ENCODE measurements at regions not wholly inside any gene's neighbourhood (a gene's known extent, or its start where the extent isn't known, plus 50 kb on each side); places are given as distances from the start of the nearest gene placed in this dataset.

GRCh38 chr3:16738451-16738850 is 133.2 kb upstream of the DAZL start:
- no peak overlapping the region for H3K4me3 Mint-ChIP-seq (ENCODE audit: low read depth)
- peaks cover 19% of the 10 kb centered on the region for H3K9me3 Mint-ChIP-seq (ENCODE audit: low read depth)
- H3K36me3 Mint-ChIP-seq (ENCODE audit: insufficient read depth) = no peaks in the 10 kb centered on the region
- H3K4me1 Mint-ChIP-seq (ENCODE audit: low read depth) = no peaks in the 10 kb centered on the region
- H3K27me3 Mint-ChIP-seq = no peaks in the 10 kb centered on the region
- TF ChIP-seq, protein P1, sequence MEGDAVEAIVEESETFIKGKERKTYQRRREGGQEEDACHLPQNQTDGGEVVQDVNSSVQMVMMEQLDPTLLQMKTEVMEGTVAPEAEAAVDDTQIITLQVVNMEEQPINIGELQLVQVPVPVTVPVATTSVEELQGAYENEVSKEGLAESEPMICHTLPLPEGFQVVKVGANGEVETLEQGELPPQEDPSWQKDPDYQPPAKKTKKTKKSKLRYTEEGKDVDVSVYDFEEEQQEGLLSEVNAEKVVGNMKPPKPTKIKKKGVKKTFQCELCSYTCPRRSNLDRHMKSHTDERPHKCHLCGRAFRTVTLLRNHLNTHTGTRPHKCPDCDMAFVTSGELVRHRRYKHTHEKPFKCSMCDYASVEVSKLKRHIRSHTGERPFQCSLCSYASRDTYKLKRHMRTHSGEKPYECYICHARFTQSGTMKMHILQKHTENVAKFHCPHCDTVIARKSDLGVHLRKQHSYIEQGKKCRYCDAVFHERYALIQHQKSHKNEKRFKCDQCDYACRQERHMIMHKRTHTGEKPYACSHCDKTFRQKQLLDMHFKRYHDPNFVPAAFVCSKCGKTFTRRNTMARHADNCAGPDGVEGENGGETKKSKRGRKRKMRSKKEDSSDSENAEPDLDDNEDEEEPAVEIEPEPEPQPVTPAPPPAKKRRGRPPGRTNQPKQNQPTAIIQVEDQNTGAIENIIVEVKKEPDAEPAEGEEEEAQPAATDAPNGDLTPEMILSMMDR (IDR thresholded peaks at IDR 0.05; ENCODE audit: unreplicated experiment) = no peak
- no peak overlapping the region for H3K27ac Mint-ChIP-seq
- DNase-seq (ENCODE audit: low spot score, unreplicated experiment) = no peak

- Mint-ChIP-seq H3K27me3 (no peaks in the 10 kb centered on the region), H3K9me3 (ENCODE audit: low read depth) (peaks cover 12% of the 10 kb centered on the region), H3K4me3 (ENCODE audit: low read depth) (no peak overlapping the region), H3K4me1 (ENCODE audit: low read depth) (no peaks in the 10 kb centered on the region), H3K27ac (no peak overlapping the region), H3K36me3 (ENCODE audit: insufficient read depth) (no peaks in the 10 kb centered on the region)
- no peak for DNase-seq (ENCODE audit: low spot score, unreplicated experiment)
- TF ChIP-seq, protein P1 (IDR thresholded peaks at IDR 0.05; ENCODE audit: unreplicated experiment) = no peak
Measured at GRCh38 chr3:16739541-16740105, 134.4 kb upstream of the DAZL start.

DNA sequence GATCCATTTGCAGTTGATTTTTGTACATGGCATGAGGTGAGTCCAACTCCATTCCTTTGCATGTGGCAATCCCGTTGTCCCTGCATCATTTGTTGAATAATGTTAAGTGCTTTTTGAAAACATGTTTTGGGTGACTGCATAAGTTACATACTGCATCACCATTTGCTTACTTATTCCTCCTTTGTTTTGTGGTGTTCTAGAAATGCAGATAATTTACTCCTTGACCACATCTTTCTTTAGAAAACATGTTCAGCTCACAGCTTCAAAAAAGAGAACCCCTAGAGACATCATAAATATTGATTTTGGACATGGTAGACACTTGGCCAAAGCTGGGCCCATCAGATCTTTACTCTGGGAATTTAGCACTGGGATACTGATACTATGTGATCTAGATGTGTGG is 135.3 kb upstream of the DAZL start:
- Mint-ChIP-seq H3K36me3 (ENCODE audit: insufficient read depth) (no peaks in the 10 kb centered on the region), H3K4me3 (ENCODE audit: low read depth) (no peak overlapping the region), H3K27ac (no peak overlapping the region), H3K27me3 (no peaks in the 10 kb centered on the region), H3K9me3 (ENCODE audit: low read depth) (peaks cover 5% of the 10 kb centered on the region), H3K4me1 (ENCODE audit: low read depth) (no peaks in the 10 kb centered on the region)
- DNase-seq (ENCODE audit: low spot score, unreplicated experiment) = no peak
- TF ChIP-seq, protein P1 (IDR thresholded peaks at IDR 0.05; ENCODE audit: unreplicated experiment) = no peak

GRCh38 chr3:16741103-16741758 is 136.0 kb upstream of the DAZL start:
- Mint-ChIP-seq H3K36me3 (ENCODE audit: insufficient read depth) (no peaks in the 10 kb centered on the region), H3K27ac (no peak overlapping the region), H3K27me3 (no peaks in the 10 kb centered on the region), H3K4me1 (ENCODE audit: low read depth) (no peaks in the 10 kb centered on the region), H3K9me3 (ENCODE audit: low read depth) (peaks cover 5% of the 10 kb centered on the region), H3K4me3 (ENCODE audit: low read depth) (no peak overlapping the region)
- TF ChIP-seq, protein P1 (IDR thresholded peaks at IDR 0.05; ENCODE audit: unreplicated experiment) = no peak
- no peak for DNase-seq (ENCODE audit: low spot score, unreplicated experiment)

GRCh38 chr3:16741890-16742289 is 136.7 kb upstream of the DAZL start:
- no peak overlapping the region for H3K4me3 Mint-ChIP-seq (ENCODE audit: low read depth)
- DNase-seq (ENCODE audit: low spot score, unreplicated experiment) = no peak
- H3K27me3 Mint-ChIP-seq = no peaks in the 10 kb centered on the region
- TF ChIP-seq, protein P1 (IDR thresholded peaks at IDR 0.05; ENCODE audit: unreplicated experiment) = no peak
- H3K27ac Mint-ChIP-seq = no peak overlapping the region
- peaks cover 5% of the 10 kb centered on the region for H3K9me3 Mint-ChIP-seq (ENCODE audit: low read depth)
- H3K36me3 Mint-ChIP-seq (ENCODE audit: insufficient read depth) = no peaks in the 10 kb centered on the region
- H3K4me1 Mint-ChIP-seq (ENCODE audit: low read depth) = no peaks in the 10 kb centered on the region

All from progenitor cell of endocrine pancreas (in vitro differentiated cells).